Adrenal gland (tissue), 9 donors: ENCODE measurements at regions not wholly inside any gene's neighbourhood (a gene's known extent, or its start where the extent isn't known, plus 50 kb on each side); places are given as distances from the start of the nearest gene placed in this dataset.

Experiments
- DNase-seq, 7 donors: peaks; one replicate each; pipeline ENCODE4 v3.0.0-alpha.2; 2019 to 2020
- H3K27ac ChIP-seq, 5 donors: fragments of 200-600 bp; sonication (generic) in 4 of 5; 1 replicate in 3 of 5; 2 replicates in 2 of 5; pipeline versions ENCODE4 v1.5.1 to v1.8.0; 2016 to 2020; ENCODE audit warnings: mild to moderate bottlenecking in 1 of 5
- H3K27me3 ChIP-seq: fragments of 200-600 bp; 2 replicates; pipeline ENCODE4 v1.8.0; 2021
- H3K36me3 ChIP-seq, 2 donors: fragments of 200-600 bp; replicated peaks in 1 of 2; 1 replicate in 1 of 2; 2 replicates in 1 of 2; pipeline versions ENCODE4 v1.5.1 to v1.8.0; 2018 to 2022
- H3K4me1 ChIP-seq, 2 donors: fragments of 200-600 bp; replicated peaks in 1 of 2; 1 replicate in 1 of 2; 2 replicates in 1 of 2; pipeline versions ENCODE4 v1.5.1 to v1.8.0; 2018 to 2021
- H3K4me3 ChIP-seq, 4 donors: fragments of 200-600 bp; sonication (generic) in 3 of 4; one replicate each; pipeline ENCODE4 v1.5.1; 2016 to 2018
- H3K9me3 ChIP-seq, 3 donors: fragments of 200-600 bp; sonication (generic) in 1 of 3; replicated peaks in 1 of 3; 1 replicate in 2 of 3; 2 replicates in 1 of 3; pipeline versions ENCODE4 v1.5.1 to v1.8.0; 2016 to 2021
- POLR2A ChIP-seq, 2 donors: fragments of 450-650 bp; IDR thresholded peaks; one replicate each; pipeline ENCODE4 v1.6.1; 2017; ENCODE audit warnings: antibody characterized with exemption in 2 of 2, mild to moderate bottlenecking in 2 of 2, moderate library complexity in 1 of 2
- WGBS, 4 donors: extraction: QIAGEN DNeasy Blood & Tissue Kit in 2 of 4; methylation state at CpG; one replicate each; pipeline versions ENCODE4 v1.1.5 to v1.1.7; 2013 to 2017; 5-methylcytosine and 5-hydroxymethylcytosine counted together
- intact Hi-C, 2 donors: fragments of 100-400 bp; cut with DNase I; formaldehyde crosslinking; loops; one replicate each; pipeline versions ENCODE4 v1.14.1 to v1.15.0; 2022 to 2023
- TF ChIP-seq, protein P1 (sequence below), 6 experiments: fragments of 450-650 bp in 4 of 6; fragments of 200-600 bp in 2 of 6; sonication (generic) in 1 of 6; IDR thresholded peaks; 1 replicate in 5 of 6; 2 replicates in 1 of 6; pipeline versions ENCODE4 v1.5.1 to v1.8.0; 2016 to 2021; ENCODE audit warnings: antibody characterized with exemption in 6 of 6, mild to moderate bottlenecking in 2 of 6, moderate library complexity in 1 of 6
- donor health status: healthy with polysubstance abuse.
- donor health status: Bipolar disorder and iron deficiency.
- donor health status: DM: yes; HTN: yes; CAD: no.
- donor health status: DM: no; HTN: no; CAD: no.
- donor health status: DM: no; HTN: no; CAD: no.

GRCh38 chr13:40254394-40254793 lies 412.0 kb downstream of the FOXO1 start:
- TF ChIP-seq POLR2A (IDR thresholded peaks at IDR 0.05) = no peak
- TF ChIP-seq, protein P1, sequence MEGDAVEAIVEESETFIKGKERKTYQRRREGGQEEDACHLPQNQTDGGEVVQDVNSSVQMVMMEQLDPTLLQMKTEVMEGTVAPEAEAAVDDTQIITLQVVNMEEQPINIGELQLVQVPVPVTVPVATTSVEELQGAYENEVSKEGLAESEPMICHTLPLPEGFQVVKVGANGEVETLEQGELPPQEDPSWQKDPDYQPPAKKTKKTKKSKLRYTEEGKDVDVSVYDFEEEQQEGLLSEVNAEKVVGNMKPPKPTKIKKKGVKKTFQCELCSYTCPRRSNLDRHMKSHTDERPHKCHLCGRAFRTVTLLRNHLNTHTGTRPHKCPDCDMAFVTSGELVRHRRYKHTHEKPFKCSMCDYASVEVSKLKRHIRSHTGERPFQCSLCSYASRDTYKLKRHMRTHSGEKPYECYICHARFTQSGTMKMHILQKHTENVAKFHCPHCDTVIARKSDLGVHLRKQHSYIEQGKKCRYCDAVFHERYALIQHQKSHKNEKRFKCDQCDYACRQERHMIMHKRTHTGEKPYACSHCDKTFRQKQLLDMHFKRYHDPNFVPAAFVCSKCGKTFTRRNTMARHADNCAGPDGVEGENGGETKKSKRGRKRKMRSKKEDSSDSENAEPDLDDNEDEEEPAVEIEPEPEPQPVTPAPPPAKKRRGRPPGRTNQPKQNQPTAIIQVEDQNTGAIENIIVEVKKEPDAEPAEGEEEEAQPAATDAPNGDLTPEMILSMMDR (IDR thresholded peaks at IDR 0.05) = no peak
- Histone ChIP-seq H3K36me3 (no peaks in the 10 kb centered on the region), H3K9me3 (no peaks in the 10 kb centered on the region), H3K4me1 (peaks cover 15 to 29% of the 10 kb centered on the region in 2 donors), H3K27ac (no peak overlapping the region), H3K27me3 (no peaks in the 10 kb centered on the region), H3K4me3 (no peak overlapping the region)
- intact Hi-C loops = no loop called here
- DNase-seq = no peak
- WGBS, 4 donors = 94 to 99% (median 96%) methylated on average over 2 of the region's 2 CpGs

DNA sequence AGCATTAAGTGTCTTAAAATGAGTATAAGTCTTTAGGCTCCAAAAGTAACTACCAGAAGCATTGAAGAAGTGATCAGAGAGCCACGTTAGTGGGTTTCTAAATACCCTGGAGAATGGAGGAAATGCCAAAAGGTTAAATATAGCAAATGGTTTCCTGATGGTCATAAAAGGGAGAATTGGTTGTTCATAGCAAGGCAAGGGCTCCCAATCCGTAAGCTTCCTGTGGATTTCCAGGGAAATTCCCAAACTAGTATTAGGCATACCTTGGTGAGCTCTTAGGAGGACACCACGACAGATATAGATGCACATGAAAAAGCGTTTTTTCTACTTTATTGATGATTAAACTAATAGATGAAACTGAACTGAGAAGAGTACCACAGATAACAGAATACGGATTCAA lies 410.9 kb downstream of the FOXO1 start:
- TF ChIP-seq POLR2A (IDR thresholded peaks at IDR 0.05) = no peak
- TF ChIP-seq, protein P1 (IDR thresholded peaks at IDR 0.05) = no peak
- DNase-seq = no peak
- 81 to 91% (median 87%) methylated on average over 5 of the region's 5 CpGs for WGBS, 4 donors
- Histone ChIP-seq H3K27me3 (no peaks in the 10 kb centered on the region), H3K4me1 (peaks cover 15 to 39% of the 10 kb centered on the region in 2 donors), H3K9me3 (no peaks in the 10 kb centered on the region), H3K4me3 (no peak overlapping the region), H3K36me3 (no peaks in the 10 kb centered on the region), H3K27ac (no peak overlapping the region)
- intact Hi-C loops = no loop called here

DNA sequence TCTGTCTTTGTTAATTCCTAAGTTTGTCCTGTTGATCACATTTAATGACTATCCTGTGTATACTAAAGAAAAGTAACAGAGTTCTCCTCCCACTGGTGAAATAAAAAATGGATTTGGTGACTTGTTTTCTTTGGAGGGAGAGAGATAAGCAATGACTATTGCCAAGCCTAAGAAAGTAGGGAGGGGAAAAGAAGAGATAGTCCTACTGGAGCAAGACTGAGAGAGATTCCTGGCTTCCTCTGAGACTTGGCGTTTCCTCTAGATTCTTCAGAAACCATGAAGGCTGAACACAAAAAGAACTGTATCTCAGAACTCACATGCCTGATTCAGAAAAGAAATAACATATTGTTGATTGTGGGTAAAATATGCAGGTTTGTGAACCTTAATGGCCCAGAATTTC lies 406.5 kb downstream of the FOXO1 start:
- H3K27ac ChIP-seq = peak overlapping the region in 1 of 5 donors; percentile 42
- TF ChIP-seq, protein P1 (IDR thresholded peaks at IDR 0.05) = no peak
- no peak for TF ChIP-seq POLR2A (IDR thresholded peaks at IDR 0.05)
- H3K9me3 ChIP-seq = no peaks in the 10 kb centered on the region
- DNase-seq = no peak
- H3K4me3 ChIP-seq = no peak overlapping the region
- H3K27me3 ChIP-seq = no peaks in the 10 kb centered on the region
- intact Hi-C loops = no loop called here
- peaks cover 10 to 21% of the 10 kb centered on the region in 2 donors for H3K4me1 ChIP-seq
- 54 to 73% (median 64%) methylated on average over 1 of the region's 1 CpG for WGBS, 4 donors
- H3K36me3 ChIP-seq = no peaks in the 10 kb centered on the region

GRCh38 chr13:40261336-40261735 lies 405.1 kb downstream of the FOXO1 start:
- no peak overlapping the region for H3K4me3 ChIP-seq
- peaks cover 10 to 17% of the 10 kb centered on the region in 2 donors for H3K4me1 ChIP-seq
- no peaks in the 10 kb centered on the region for H3K9me3 ChIP-seq
- whole genome bisulfite sequencing, 4 donors = 83 to 87% (median 85%) methylated on average over 4 of the region's 4 CpGs
- no peaks in the 10 kb centered on the region for H3K36me3 ChIP-seq
- no peak overlapping the region for H3K27ac ChIP-seq
- DNase-seq = no peak
- no peak for TF ChIP-seq POLR2A (IDR thresholded peaks at IDR 0.05)
- TF ChIP-seq, protein P1 (IDR thresholded peaks at IDR 0.05) = no peak
- H3K27me3 ChIP-seq = no peaks in the 10 kb centered on the region
- intact Hi-C loops = no loop called here
